Activated B cell treated with CpG ODN at 0.5 μM for 24 hours (primary cell): ENCODE measurements at regions not wholly inside any gene's neighbourhood (a gene's known extent, or its start where the extent isn't known, plus 50 kb on each side); places are given as distances from the start of the nearest gene placed in this dataset.

Experiments
- ATAC-seq: fragments of 200-7000 bp; cut with Tn5 transposase; one replicate; pipeline ENCODE4 v1.10.0; 2021; ENCODE audit warnings: low read depth, mild to moderate bottlenecking, moderate library complexity
- CTCF ChIA-PET: fragments of 350-600 bp; sonication (Branson Sonifier 250); formaldehyde crosslinking; loops from one replicate; lab custom pipeline; 2021; ENCODE audit warnings: antibody characterized with exemption; lab: Charles Lee
- POLR2A ChIA-PET: fragments of 350-600 bp; sonication (Branson Sonifier 250); formaldehyde crosslinking; loops from one replicate; lab custom pipeline; 2021; ENCODE audit warnings: antibody characterized with exemption; lab: Charles Lee
- DNase-seq: peaks from one replicate; pipeline ENCODE4 v3.0.0; 2022
- H3K27ac Mint-ChIP-seq: one replicate; pipeline ENCODE4 v1.8.0; 2020; ENCODE audit warnings: mixed read lengths
- H3K27me3 Mint-ChIP-seq: one replicate; pipeline ENCODE4 v1.8.0; 2021; ENCODE audit warnings: mixed read lengths
- H3K36me3 Mint-ChIP-seq: one replicate; pipeline ENCODE4 v1.8.0; 2021; ENCODE audit warnings: low read depth, mixed read lengths
- H3K4me1 Mint-ChIP-seq: one replicate; pipeline ENCODE4 v1.8.0; 2021; ENCODE audit warnings: mixed read lengths
- H3K4me3 Mint-ChIP-seq: one replicate; pipeline ENCODE4 v1.8.0; 2020; ENCODE audit warnings: mild to moderate bottlenecking, mixed read lengths
- H3K9me3 Mint-ChIP-seq: one replicate; pipeline ENCODE4 v1.8.0; 2020; ENCODE audit warnings: mixed read lengths
- CTCF ChIP-seq: fragments of 200-600 bp; IDR thresholded peaks from one replicate; pipeline ENCODE4 v1.8.0; 2022; ENCODE audit warnings: antibody characterized with exemption, mild to moderate bottlenecking
- intact Hi-C: fragments of 100-400 bp; cut with micrococcal nuclease; formaldehyde crosslinking; loops from one replicate; pipeline ENCODE4 v1.15.1; 2024

DNA sequence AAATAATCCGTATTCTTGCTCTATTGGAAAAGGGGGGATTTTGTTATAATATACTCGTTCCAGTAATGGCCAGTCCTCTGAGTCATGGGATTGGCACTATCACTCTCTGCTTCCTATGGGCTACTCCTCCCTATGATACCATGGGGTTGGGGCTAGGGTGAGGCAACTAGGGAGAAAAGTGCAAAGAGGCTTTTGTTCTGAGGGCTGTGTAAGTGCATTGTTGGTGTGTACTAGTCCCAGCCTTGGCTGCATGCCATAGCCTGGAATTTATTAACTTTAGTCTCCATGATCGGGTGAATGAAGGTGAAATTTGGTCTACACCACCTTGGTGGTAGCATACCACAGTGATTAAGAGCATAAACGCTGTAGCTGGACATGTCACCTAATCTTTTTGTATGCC, 247.6 kb downstream of the RPAP3 start:
- POLR2A ChIA-PET = no interaction called here
- peaks cover 16% of the 10 kb centered on the region for H3K27me3 Mint-ChIP-seq
- H3K4me3 Mint-ChIP-seq = no peak overlapping the region
- DNase-seq (no peak), ATAC-seq (no peak)
- no peak overlapping the region for H3K27ac Mint-ChIP-seq
- CTCF ChIA-PET = no interaction called here
- TF ChIP-seq CTCF = no peak
- peaks cover 7% of the 10 kb centered on the region for H3K9me3 Mint-ChIP-seq
- peaks cover 1% of the 10 kb centered on the region for H3K36me3 Mint-ChIP-seq
- no peaks in the 10 kb centered on the region for H3K4me1 Mint-ChIP-seq
- intact Hi-C loops = no loop called here

DNA sequence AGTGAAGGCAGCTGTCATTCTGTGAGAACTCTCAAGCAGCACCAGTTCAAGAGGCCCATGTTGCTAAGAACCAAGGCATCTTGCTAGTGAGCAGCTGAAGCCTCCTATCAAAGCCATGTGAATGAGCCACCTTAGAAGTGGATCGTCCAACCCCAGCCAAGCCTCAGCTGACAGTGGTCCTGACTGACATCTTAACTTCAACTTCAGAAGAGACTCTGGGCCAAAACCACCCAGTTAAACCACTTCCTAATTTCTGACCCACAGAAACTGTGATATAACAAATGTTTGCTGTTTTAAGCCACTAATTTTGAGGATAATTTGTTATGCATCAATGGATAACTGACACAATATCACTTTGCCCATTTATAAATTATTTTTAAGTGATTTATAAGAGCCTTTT, 256.0 kb downstream of the RPAP3 start:
- peaks cover 4% of the 10 kb centered on the region for H3K4me1 Mint-ChIP-seq
- peak; percentile 25 for ATAC-seq
- TF ChIP-seq CTCF = no peak
- H3K27me3 Mint-ChIP-seq = peaks cover 3% of the 10 kb centered on the region
- DNase-seq = no peak
- intact Hi-C loops = no loop called here
- H3K9me3 Mint-ChIP-seq = peaks cover under 1% of the 10 kb centered on the region
- CTCF ChIA-PET = no interaction called here
- H3K36me3 Mint-ChIP-seq = no peaks in the 10 kb centered on the region
- POLR2A ChIA-PET = no interaction called here
- no peak overlapping the region for H3K27ac Mint-ChIP-seq
- no peak overlapping the region for H3K4me3 Mint-ChIP-seq

GRCh38 chr12:47442310-47442709, 263.5 kb downstream of the RPAP3 start:
- H3K27me3 Mint-ChIP-seq = no peaks in the 10 kb centered on the region
- ChIA-PET POLR2A (no interaction called here), CTCF (no interaction called here)
- H3K9me3 Mint-ChIP-seq = peaks cover 30% of the 10 kb centered on the region
- H3K27ac Mint-ChIP-seq = no peak overlapping the region
- TF ChIP-seq CTCF = no peak
- no peak for DNase-seq
- ATAC-seq = no peak
- H3K4me1 Mint-ChIP-seq = no peaks in the 10 kb centered on the region
- H3K36me3 Mint-ChIP-seq = no peaks in the 10 kb centered on the region
- intact Hi-C loops = no loop called here
- no peak overlapping the region for H3K4me3 Mint-ChIP-seq

DNA sequence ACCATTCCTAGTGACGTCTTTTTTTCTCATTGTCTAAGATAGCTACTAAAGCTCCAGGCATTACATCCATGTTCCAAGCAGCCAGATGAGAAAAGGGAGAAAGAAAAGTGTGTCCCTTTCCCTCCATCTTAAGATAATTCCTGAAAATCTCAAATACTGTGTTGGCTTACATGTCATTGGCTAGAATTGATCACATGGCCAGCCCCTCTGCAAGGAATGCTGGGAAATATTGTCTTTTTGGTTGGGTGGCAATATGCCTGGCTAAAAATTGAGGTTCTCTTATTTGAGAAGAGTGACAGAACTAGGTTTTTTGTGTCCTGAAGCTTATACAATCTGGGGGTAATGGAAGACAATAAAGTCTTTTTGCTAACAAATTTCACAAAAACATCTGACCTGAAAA, 264.3 kb downstream of the RPAP3 start:
- ATAC-seq (no peak), DNase-seq (no peak)
- no peak for TF ChIP-seq CTCF
- no peak overlapping the region for H3K27ac Mint-ChIP-seq
- H3K4me1 Mint-ChIP-seq = no peaks in the 10 kb centered on the region
- no peaks in the 10 kb centered on the region for H3K27me3 Mint-ChIP-seq
- intact Hi-C loops = no loop called here
- peaks cover 32% of the 10 kb centered on the region for H3K9me3 Mint-ChIP-seq
- CTCF ChIA-PET = no interaction called here
- no peak overlapping the region for H3K4me3 Mint-ChIP-seq
- H3K36me3 Mint-ChIP-seq = no peaks in the 10 kb centered on the region
- POLR2A ChIA-PET = no interaction called here

GRCh38 chr12:47438175-47438574, 267.7 kb downstream of the RPAP3 start:
- Mint-ChIP-seq H3K4me3 (no peak overlapping the region), H3K27me3 (no peaks in the 10 kb centered on the region), H3K4me1 (no peaks in the 10 kb centered on the region), H3K27ac (no peak overlapping the region), H3K9me3 (peaks cover 22% of the 10 kb centered on the region), H3K36me3 (no peaks in the 10 kb centered on the region)
- intact Hi-C loops = no loop called here
- ATAC-seq = no peak
- DNase-seq = no peak
- no peak for TF ChIP-seq CTCF
- ChIA-PET CTCF (no interaction called here), POLR2A (no interaction called here)
